Neural cell (in vitro differentiated cells): ENCODE measurements at regions not wholly inside any gene's neighbourhood (a gene's known extent, or its start where the extent isn't known, plus 50 kb on each side); places are given as distances from the start of the nearest gene placed in this dataset.
"Not testable (repeated sequence)": the region's sequence is repeated elsewhere in the genome, so short reads cannot be mapped to it uniquely, and the experiment has no call there.

Experiments
- CTCF ChIP-seq: fragments of 450-650 bp; IDR thresholded peaks from 2 replicates; pipeline ENCODE4 v1.5.1; 2014; ENCODE audit warnings: antibody characterized with exemption, mild to moderate bottlenecking, moderate library complexity; ENCODE audit not compliant: poor library complexity, severe bottlenecking
- EP300 ChIP-seq: fragments of 450-650 bp; conservative IDR thresholded peaks from 2 replicates; pipeline ENCODE4 v1.6.1; 2014; ENCODE audit warnings: antibody characterized with exemption, mild to moderate bottlenecking, moderate library complexity; ENCODE audit not compliant: poor library complexity, severe bottlenecking
- EZH2 ChIP-seq: fragments of 200-600, 300-800 bp; shearing (Covaris generic), sonication (generic); IDR thresholded peaks from 2 replicates; pipeline ENCODE4 v1.6.1; 2014; ENCODE audit warnings: antibody characterized with exemption, low read length, borderline replicate concordance, mild to moderate bottlenecking; ENCODE audit not compliant: insufficient read depth, poor library complexity, severe bottlenecking
- POLR2AphosphoS5 ChIP-seq: IDR thresholded peaks from 2 replicates; pipeline ENCODE4 v1.6.1; 2012
- RAD21 ChIP-seq: fragments of 450-650 bp; conservative IDR thresholded peaks from 2 replicates; pipeline ENCODE4 v1.6.1; 2014; ENCODE audit warnings: antibody characterized with exemption, mild to moderate bottlenecking, moderate library complexity
- REST ChIP-seq: IDR thresholded peaks from 2 replicates; pipeline ENCODE4 v1.6.1; 2012; ENCODE audit warnings: borderline replicate concordance

DNA sequence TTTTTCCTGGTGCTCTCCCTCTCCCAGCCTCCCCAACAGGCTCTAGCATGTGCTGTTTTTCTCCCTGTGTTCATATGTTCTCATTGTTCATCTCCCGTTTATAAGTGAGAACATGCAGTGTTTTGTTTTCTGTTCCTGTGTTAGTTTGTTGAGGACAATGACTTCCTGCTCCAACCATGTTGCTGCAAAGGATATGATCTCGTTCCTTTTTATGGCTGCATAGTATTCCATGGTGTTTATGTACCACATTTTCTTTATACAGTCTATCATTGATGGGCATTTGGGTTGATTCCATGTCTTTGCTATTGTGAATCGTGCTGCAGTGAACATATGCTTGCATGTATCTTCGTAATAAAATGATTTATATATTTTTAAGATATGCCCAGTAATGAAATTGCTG, 236.1 kb upstream of the HTR1E start:
- not testable (repeated sequence) for TF ChIP-seq CTCF, POLR2AphosphoS5, RAD21, EZH2, REST, EP300
